ENCODE measurements at regions not wholly inside any gene's neighbourhood (a gene's known extent, or its start where the extent isn't known, plus 50 kb on each side); places are given as distances from the start of the nearest gene placed in this dataset.

DNA sequence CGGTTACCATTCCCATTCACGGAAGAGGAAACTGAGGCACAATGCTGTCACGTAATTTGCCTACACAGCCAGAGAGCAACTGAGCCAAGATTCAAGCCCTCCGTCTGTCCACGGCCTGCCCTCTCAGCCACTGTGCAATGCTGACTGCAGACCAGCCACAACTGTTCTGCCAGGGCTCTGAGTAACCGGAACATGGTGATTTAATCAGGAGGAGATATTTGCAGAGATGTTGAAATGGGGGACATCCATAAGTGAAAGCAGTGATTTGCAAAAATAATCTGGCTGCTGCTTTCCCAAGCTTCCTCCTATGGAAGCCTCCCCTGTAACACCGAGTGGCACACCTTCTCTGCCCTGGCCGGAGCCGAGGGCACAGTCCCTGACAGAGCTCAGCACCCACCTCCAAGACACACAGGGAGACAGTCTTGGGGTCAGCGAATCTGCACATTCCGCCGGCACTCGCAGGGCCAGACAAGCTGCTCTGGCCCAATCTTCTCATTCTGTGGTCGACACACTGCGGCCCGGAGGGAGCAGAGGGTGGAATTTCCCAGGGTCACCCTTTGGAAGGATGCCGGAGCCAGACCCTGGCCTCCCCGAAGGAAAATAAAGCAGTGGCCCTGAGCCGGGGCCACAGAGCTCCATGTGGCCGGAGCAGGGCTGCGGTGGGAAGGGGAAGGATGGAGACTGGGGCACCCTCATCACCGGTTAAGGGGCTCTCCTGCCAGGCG, 158.2 kb upstream of the DIO3 start:
- Histone ChIP-seq H3K79me2 (ENCODE audit: insufficient read depth) (no peaks in the 10 kb centered on the region), H2AFZ (ENCODE audit: low read depth) (no peak overlapping the region), H3K9me2 (no peaks in the 10 kb centered on the region), H3K36me3 (replicated peaks in 1 of 2; ENCODE audit: control insufficient read depth in 1 of 2, insufficient read depth in 2 of 2, low read length in 1 of 2) (no peaks in the 10 kb centered on the region), H3K4me2 (no peak overlapping the region), H3K27ac (ENCODE audit: low read depth in 2 of 2, low read length in 1 of 2) (no peak overlapping the region), H3K9ac (no peak overlapping the region), H4K20me1 (ENCODE audit: insufficient read depth) (no peaks in the 10 kb centered on the region), H3F3A (replicated peaks; ENCODE audit: insufficient read depth) (no peaks in the 10 kb centered on the region), H3K9me3 (no peaks in the 10 kb centered on the region), H3K4me1 (ENCODE audit: control insufficient read depth in 1 of 2, insufficient read depth in 2 of 2, low read depth in 1 of 2, low read length in 1 of 2) (peaks cover 0 to 34% of the 10 kb centered on the region in 2 experiments; a peak in 2 of 4 replicates), H3K27me3 (ENCODE audit: insufficient read depth) (no peaks in the 10 kb centered on the region), H3K4me3 (ENCODE audit: low read depth in 2 of 2, low read length in 1 of 2) (no peak overlapping the region)
- ChIA-PET CTCF (interaction anchor here (1.3 kb wide), 1 partner anchor 18 kb away, joined by 4 read pairs; no protein-coding TSS in a partner anchor), POLR2A (no interaction called here)
- 45% methylated on average over 20 of the region's 23 CpGs for WGBS (ENCODE audit: low lambda C conversion rate)
- peak; percentile 66 for DNase-seq
- TF ChIP-seq SIN3A (IDR thresholded peaks at IDR 0.05; ENCODE audit: borderline replicate concordance, low read depth, low read length) (no peak), EP300 (IDR thresholded peaks at IDR 0.05; ENCODE audit: borderline replicate concordance in 1 of 2, low read depth in 1 of 2, low read length in 1 of 2) (peak in 1 of 2 experiments; percentile 36; a peak in 1 of 4 replicates), GATA2 (CRISPR knock-in tag; IDR thresholded peaks at IDR 0.05) (peak; percentile 53; the same call in 1 of the 2 replicates)

DNA sequence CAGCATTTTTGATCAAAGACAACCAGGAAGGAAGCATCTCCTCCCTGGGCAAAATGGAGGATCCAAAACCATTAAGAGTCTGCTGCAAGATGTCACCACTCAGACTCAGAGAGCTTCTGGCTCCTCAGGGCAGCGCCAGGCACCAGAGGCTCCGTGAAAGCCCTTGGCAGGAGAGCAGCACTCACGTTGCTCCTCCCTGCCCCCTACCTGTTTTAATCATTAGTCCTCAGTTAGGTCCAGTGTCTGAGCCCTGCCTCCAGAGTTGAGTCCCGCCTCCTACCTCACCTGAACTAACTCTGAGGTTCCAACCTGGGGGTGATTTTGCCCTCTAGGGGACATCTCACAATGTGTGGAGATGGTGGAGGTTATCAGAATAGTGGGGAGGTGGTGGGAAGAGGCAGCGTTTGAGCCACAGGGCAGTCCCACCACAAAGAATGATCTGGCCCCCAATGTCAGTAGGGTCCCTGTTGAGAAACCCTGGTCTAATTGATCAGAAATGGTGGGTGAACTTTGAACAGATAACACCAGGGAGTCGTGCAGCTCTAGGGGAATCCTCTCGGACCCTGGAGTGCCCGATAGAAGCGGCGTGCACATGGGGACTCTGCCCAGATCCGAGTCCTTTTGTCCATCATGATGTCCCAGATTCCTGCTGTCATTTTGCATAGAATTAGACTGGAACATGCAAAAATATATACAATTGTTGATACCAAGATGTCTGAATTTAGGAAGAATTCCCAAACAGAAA, 156.7 kb upstream of the DIO3 start:
- TF ChIP-seq MXI1 (IDR thresholded peaks at IDR 0.05; ENCODE audit: low read depth, low read length), result no peak
- TF ChIP-seq TCF12 (IDR thresholded peaks at IDR 0.05), result no peak
- no peak for TF ChIP-seq RAD21 (IDR thresholded peaks at IDR 0.05; ENCODE audit: low read length)
- TF ChIP-seq POLR2AphosphoS5 (IDR thresholded peaks at IDR 0.05; ENCODE audit: low read depth, low read length), result no peak
- no peak for TF ChIP-seq RFX5 (IDR thresholded peaks at IDR 0.05; ENCODE audit: low read length)
- TF ChIP-seq, protein P1, sequence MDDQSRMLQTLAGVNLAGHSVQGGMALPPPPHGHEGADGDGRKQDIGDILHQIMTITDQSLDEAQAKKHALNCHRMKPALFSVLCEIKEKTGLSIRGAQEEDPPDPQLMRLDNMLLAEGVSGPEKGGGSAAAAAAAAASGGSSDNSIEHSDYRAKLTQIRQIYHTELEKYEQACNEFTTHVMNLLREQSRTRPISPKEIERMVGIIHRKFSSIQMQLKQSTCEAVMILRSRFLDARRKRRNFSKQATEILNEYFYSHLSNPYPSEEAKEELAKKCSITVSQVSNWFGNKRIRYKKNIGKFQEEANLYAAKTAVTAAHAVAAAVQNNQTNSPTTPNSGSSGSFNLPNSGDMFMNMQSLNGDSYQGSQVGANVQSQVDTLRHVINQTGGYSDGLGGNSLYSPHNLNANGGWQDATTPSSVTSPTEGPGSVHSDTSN (IDR thresholded peaks at IDR 0.05), result no peak
- TF ChIP-seq, protein P2, sequence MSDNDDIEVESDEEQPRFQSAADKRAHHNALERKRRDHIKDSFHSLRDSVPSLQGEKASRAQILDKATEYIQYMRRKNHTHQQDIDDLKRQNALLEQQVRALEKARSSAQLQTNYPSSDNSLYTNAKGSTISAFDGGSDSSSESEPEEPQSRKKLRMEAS (IDR thresholded peaks at IDR 0.05; ENCODE audit: low read depth), result no peak
- TF ChIP-seq NRF1 (IDR thresholded peaks at IDR 0.05; ENCODE audit: low read depth, low read length), result no peak
- TF ChIP-seq FOXM1 (IDR thresholded peaks at IDR 0.05; ENCODE audit: low read depth), result no peak
- TF ChIP-seq NFIC (IDR thresholded peaks at IDR 0.05; ENCODE audit: borderline replicate concordance), result no peak
- TF ChIP-seq, protein P3, sequence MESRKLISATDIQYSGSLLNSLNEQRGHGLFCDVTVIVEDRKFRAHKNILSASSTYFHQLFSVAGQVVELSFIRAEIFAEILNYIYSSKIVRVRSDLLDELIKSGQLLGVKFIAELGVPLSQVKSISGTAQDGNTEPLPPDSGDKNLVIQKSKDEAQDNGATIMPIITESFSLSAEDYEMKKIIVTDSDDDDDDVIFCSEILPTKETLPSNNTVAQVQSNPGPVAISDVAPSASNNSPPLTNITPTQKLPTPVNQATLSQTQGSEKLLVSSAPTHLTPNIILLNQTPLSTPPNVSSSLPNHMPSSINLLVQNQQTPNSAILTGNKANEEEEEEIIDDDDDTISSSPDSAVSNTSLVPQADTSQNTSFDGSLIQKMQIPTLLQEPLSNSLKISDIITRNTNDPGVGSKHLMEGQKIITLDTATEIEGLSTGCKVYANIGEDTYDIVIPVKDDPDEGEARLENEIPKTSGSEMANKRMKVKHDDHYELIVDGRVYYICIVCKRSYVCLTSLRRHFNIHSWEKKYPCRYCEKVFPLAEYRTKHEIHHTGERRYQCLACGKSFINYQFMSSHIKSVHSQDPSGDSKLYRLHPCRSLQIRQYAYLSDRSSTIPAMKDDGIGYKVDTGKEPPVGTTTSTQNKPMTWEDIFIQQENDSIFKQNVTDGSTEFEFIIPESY (IDR thresholded peaks at IDR 0.05; ENCODE audit: borderline replicate concordance, low read depth), result no peak
- Histone ChIP-seq H3K4me3 (ENCODE audit: low read depth in 2 of 2, low read length in 1 of 2) (no peak overlapping the region), H3K36me3 (replicated peaks in 1 of 2; ENCODE audit: control insufficient read depth in 1 of 2, insufficient read depth in 2 of 2, low read length in 1 of 2) (no peaks in the 10 kb centered on the region), H3K9me3 (no peaks in the 10 kb centered on the region), H3K4me2 (no peak overlapping the region), H3K4me1 (ENCODE audit: control insufficient read depth in 1 of 2, insufficient read depth in 2 of 2, low read depth in 1 of 2, low read length in 1 of 2) (peaks cover 0 to 34% of the 10 kb centered on the region in 2 experiments; a peak in 2 of 4 replicates), H3F3A (replicated peaks; ENCODE audit: insufficient read depth) (no peaks in the 10 kb centered on the region), H3K27me3 (ENCODE audit: insufficient read depth) (no peaks in the 10 kb centered on the region), H3K27ac (ENCODE audit: low read depth in 2 of 2, low read length in 1 of 2) (peak overlapping the region in 1 of 2 experiments; percentile 11; a peak in 1 of 4 replicates), H3K79me2 (ENCODE audit: insufficient read depth) (no peaks in the 10 kb centered on the region), H4K20me1 (ENCODE audit: insufficient read depth) (no peaks in the 10 kb centered on the region), H3K9ac (no peak overlapping the region), H2AFZ (ENCODE audit: low read depth) (no peak overlapping the region), H3K9me2 (no peaks in the 10 kb centered on the region)
- peak; percentile 64 for DNase-seq
- ChIA-PET POLR2A (no interaction called here), CTCF (interaction anchor here (1.3 kb wide), 1 partner anchor 20 kb away, joined by 4 read pairs; no protein-coding TSS in a partner anchor)
- WGBS (ENCODE audit: low lambda C conversion rate), result 5% methylated on average over 11 of the region's 11 CpGs

Data from SK-N-SH (cell line).